ENCODE measurements at regions not wholly inside any gene's neighbourhood (a gene's known extent, or its start where the extent isn't known, plus 50 kb on each side); places are given as distances from the start of the nearest gene placed in this dataset.
"Not testable (repeated sequence)": the region's sequence is repeated elsewhere in the genome, so short reads cannot be mapped to it uniquely, and the experiment has no call there.

DNA sequence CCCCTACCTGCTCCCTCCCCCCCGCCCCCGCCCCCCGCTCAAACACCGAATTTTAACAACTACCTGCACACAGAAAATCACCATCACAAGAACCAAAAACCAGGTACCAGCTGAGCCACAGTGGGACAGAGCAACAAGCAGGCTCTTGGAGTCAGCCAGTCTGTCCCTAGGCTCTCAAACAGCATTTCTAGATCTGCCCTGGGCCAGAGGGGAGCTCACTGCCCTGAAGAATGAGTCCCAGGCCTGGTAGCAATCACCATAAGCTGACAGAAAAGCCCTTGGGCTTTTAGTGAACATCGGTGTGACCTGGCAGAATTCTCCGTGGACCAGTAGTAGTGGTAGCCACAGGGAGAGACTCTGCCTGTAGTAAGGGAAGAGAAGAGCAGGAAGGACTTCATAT, 58.3 kb downstream of the C11orf87 start:
- DNase-seq (ENCODE audit: low read depth), result no peak

DNA sequence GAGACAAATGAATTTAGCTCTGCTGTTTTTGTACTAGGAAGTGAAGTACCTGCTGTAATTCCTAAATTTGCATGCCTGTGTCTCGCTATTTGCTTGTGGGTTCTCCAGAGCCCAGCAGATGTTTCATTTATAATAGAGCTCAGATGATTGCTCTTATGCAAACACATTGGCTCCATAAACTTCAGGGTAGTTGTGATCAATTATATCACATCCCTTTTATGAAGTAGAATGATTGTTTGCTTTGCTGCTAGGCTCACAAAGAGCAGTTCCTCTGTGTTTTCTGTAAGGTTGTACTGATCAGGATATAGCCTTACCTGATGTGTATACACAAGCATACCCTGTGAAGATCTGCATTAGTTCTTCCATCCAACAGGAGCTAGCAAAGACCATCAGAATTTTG, 64.1 kb downstream of the C11orf87 start:
- DNase-seq (ENCODE audit: low read depth), result no peak

DNA sequence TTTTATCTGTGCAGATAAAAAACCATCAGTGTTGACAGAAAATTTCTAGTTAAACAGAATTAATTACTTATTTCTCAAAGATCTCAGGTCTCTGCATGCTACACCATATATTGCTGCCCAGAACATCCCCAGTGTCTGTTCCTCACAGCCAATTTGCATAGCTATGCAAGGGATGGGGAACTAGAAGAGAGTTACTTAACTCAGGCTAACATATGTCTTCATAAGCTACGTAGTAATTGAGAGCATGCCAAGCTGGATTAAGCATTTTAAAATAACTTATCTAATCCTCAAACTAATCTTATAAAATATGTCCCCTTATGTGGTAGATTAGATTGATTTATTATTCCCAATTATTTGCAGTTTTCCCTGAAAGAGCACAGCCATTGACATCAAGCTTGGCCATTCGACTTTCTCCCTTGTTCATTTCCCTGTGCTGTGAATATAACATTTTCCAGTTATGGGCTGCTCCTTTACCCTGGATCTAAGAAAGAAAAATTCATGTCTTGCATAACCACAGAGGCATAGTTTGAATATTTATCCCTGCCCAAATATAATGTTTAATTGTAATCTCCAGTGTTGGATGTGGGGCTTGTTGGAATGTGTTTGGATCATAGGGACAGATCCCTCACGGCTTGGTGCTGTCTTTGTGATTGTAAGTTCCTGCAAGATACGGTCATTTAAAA, 69.1 kb downstream of the C11orf87 start:
- peak; percentile 1 for DNase-seq (ENCODE audit: low read depth)

DNA sequence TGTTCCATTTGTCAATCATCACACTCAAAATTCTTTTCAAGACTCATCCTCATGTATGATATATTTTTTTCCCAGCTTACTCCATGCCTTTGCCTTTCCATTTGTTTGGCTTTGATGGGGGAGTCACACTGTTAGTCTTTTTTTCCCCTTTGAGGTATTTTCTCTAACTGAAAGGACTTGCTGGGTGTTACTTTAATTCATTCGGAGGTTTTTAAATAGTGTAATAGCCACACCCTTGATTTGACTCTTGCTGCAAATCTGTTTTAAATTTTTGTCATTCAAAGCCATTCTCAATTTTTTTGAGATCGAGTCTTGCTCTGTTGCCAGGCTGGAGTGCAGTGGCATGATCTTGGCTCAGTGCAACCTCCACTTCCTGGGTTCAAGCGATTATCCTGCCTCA, 84.1 kb downstream of the C11orf87 start:
- DNase-seq (ENCODE audit: low read depth), result no peak

DNA sequence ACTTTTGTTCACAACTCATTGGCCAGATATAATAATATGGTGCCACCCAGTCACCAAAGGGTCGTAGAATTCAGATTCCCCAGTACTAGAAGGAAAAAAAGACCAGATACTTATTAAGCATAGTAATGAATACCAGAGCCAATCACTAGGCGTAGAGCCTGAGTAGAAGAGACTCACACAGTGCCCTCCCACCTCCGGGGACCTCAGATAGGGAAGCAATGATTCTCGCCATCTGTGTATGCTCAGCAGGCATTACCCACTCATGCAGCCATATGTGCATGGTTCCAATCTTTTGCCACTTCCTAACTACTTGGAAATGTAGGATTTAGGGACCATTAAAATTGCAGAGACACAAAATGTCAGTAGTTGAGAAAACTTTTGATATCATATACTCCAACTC, 85.3 kb downstream of the C11orf87 start:
- DNase-seq (ENCODE audit: low read depth), result no peak

DNA sequence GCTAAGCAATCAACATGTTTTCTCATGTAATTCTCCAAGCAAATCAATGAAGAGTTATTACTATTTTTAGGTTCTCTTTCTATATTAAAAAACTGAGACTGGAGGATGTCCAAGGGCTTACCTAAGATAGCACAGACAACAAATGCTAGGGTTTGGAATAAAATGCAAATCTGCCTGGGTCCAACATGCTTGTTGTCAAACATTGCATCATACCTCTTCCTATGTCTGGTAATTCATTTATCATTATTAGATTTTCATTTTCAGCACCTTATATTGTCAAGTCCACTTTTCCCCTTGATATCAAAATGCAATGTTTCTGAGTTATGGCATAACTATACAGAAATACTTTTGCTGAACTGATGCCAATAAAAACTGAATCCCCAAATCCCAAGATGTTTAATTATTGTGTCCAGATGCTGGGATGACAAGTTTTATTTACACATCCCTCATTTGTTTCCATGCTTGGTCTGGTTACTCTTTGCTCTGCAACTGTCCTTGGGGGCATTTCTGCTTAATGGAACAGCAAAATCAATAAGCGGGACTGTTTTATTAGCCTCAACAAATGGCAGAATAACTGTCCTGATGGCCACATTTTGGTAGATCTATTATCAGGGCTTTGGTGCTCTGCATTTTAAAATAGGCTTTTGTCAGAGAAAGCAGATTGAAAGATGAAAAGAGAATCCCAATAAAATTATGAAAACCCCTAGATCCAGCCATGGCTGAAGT, 86.0 kb downstream of the C11orf87 start:
- no peak for DNase-seq (ENCODE audit: low read depth)

DNA sequence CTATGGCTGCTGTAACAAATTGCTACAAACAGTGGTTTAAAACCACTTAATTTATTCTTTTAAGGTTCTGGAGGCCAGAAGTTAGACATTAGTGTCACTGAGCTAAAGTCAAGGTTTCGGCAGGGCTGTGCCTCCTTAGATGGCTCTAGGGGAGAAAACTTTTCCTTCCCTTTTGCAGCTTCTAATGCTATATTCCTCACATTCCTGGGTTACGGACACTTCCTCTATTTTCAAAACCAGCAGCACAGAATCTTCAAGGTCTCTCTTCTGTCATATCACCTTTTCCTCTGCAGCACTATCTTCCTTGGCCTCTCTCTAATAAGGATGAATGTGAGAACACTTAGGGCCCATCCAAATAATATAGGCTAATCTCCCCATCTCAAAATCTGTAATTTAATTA, 87.0 kb downstream of the C11orf87 start:
- DNase-seq (ENCODE audit: low read depth), result no peak

DNA sequence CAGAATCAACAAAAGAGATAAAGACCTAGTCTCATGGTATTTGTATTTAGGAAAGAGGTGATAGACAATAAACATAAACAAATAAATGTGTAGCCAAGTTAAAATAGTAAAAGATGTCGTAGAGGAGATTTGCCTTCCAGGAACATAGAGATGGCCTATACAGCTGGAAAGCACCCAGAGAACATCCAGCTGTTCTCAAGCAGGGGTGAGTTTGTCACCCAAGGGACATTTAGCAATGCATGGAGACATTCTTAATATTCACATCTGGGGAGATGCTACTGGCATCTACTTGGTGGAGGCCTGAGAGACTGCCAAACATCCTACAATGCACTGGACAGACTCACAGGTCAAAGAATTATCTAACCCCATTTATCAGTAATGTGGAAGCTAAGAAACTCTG, 88.3 kb downstream of the C11orf87 start:
- no peak for DNase-seq (ENCODE audit: low read depth)

DNA sequence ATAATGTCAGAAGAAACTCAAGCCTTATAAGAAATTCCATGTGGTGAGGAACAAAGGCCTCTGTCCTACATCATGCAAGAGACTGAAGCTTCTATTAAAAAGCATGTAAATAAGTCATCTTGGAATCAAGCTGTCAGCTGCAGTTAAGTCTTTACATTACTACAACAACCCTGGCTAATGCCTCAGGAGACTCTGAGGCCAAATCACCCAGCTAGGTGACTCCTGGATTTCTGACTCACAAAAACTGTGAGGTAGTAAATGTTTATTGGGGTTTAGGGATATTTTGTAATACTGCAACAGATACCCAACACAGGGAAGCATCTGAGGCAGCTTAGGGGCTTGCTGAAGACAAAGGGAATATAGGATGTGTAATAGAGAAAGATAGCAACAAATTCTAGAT, 89.6 kb downstream of the C11orf87 start:
- DNase-seq (ENCODE audit: low read depth), result no peak

DNA sequence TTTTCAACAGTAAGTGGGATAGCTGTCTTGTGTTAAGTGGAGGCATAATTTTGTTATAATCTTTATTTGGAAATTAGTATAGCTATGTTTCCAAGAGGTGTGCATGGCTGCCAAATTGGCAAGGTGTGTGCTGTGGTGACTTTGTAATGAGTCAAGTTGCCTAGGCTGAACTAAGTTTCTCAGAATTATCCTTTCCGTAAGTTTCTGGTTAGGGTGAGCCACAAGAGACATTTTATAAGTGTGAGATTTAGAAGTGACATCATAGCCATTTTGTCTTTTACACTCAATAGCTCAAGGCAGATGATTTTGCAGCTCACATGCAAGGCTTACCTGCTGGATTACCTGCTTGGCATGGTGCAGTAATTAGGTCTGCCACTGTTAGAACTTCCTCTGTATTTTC, 90.3 kb downstream of the C11orf87 start:
- DNase-seq (ENCODE audit: low read depth), result no peak

DNA sequence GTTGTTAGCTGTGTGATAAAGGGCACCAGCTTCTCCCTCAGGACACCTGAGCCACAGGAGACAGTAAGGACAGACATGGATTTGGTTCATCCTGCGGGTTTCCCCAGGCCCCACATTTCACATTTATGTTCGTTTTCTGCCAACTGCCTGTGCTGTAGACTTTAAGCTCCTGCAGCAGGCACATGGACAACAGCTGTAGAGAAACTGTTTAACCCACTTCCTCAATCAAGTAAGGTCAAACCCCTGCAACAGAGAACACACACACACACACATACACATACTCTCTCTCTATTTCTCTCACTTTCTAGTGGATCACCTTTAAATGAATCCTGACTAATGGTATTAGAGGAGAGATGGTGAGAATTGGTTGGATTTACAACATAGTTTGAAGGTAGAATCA, 90.7 kb downstream of the C11orf87 start:
- DNase-seq (ENCODE audit: low read depth), result no peak

DNA sequence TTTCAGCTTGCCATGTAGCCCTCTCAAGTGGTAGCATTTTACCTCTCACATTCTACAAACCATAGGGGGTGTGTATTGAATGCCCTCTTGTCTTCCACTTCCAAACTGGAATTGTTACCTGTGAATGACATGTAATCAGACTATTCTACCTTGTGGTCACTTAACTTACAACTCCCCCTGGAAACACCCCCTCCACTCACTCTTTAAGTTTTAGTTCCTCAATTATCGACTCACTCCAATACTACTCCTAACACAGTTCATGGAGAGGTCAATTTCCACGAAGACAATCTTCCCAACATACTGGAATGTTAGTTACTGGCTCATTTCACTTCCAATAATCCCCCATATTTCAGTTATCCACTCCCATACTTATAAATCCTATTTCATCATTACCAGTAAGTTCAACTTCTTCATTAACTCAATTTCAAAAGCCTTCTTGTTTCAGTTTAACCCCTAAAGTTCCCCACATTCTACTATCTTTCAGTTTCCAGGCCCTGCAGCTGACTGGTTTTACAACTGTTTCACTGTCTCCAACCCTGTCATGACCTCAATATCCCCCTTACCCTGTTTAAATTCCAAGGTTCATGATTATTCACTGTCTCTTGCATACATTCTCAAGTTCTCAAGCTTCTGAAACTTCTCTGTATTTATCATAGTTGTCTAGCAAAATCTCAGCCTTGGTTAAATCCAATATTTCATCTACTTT, 92.5 kb downstream of the C11orf87 start:
- DNase-seq (ENCODE audit: low read depth), result no peak

DNA sequence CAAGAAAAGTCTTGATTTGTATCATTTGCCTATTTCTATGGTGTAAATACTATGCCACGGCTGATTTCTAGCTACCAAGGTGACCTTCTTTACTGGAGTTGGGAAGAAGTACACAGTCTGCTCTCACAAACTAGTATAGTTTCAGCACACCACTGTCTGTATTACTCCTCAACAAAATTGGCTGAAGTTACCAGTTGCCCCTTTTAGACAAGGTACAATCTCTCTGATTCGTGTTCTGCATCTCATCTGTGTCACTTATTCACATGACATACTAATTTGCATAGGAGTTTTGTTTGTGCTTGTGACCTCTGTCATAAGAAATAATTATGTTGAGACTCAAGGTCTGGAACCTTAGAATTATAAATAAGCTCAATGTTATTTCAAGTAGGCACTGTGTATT, 97.3 kb downstream of the C11orf87 start:
- DNase-seq (ENCODE audit: low read depth), result no peak

DNA sequence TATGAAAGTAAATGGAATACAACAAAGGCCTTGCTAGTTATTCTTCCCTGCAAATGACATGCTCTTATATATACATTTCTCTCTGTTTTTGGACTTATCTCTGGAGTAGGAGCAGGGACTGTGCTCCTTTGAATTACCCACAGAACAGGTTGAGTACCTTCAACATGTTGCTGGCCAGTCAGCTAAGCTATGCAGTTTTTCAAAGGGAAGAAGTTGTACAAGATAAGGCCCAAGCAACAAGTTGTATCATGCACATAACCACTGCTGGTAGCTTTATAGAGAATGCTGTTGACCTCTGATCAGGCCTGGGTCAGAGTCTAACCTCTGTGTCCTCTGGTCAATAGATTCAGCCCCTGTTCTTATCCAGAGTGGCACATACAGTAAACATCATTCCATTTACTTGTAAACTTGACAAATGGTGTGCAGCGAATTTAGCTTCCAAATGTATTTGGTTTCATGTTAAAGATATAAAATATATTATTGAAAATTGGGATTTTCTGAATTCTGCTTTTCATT, 99.6 kb downstream of the C11orf87 start:
- DNase-seq (ENCODE audit: low read depth), result no peak

DNA sequence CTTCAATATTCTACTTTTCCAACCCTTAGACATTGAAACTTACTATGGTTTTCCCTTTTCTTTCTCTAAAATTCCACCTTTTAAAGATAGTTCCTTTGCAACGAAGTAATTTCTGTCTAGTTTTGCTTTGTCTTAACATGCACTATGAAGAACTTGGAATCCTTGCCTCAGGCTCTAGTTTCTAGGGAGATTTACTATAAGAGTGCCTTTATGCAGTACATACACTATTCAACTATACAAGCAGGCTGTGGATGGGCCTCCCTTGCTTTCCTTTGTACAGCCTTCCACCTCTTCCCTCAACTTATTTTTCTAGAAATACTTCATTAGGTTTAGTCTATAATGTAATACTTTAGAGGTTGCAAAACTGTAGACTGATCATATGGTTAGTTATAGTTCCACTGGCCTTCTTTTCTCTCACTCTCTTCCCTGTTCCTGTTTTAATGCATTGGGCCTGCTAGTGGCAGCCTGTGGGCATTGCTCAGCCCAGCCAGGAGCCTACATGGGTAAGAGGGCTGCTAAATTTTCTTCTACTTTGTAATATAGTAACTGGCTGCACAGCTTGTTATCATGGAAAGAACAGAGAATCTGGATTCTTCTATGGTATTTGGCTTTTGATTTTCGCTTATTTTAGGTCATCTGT, 100.2 kb downstream of the C11orf87 start:
- no peak for DNase-seq (ENCODE audit: low read depth)

DNA sequence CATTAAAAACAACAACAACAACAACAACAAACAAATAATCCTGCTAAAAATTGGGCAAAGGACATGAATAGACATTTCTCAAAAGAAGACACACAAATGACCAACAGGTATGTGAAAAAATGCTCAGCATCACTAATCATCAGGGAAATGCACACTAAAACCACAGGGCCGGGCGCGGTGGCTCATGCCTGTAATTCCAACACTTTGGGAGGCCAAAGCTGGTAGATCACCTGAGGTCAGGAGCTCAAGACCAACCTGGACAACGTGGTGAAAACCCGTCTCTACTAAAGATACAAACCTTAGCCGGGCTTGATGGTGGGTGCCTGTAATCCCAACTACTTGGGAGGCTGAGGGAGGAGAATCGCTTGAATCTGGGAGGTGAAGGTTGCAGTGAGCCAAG, 103.6 kb downstream of the C11orf87 start:
- not testable (repeated sequence) for DNase-seq (ENCODE audit: low read depth)

DNA sequence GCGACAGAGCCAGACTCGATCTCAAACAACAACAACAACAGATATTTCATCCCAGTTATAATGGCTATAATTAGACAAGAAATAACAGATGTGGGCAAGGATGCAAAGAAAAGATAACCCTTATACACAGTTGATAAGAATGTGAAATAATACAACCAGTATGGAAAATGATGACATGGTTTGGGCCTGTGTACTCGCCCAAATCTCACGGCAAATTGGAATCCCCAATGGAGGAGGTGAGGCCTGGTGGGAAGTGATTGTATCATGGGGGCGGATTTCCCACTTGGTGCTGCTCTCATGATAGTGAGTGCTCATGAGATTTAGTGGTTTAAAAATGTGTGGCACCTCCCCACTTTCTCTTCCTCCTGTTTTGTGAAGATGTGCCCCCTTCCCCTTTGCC, 104.1 kb downstream of the C11orf87 start:
- no peak for DNase-seq (ENCODE audit: low read depth)

DNA sequence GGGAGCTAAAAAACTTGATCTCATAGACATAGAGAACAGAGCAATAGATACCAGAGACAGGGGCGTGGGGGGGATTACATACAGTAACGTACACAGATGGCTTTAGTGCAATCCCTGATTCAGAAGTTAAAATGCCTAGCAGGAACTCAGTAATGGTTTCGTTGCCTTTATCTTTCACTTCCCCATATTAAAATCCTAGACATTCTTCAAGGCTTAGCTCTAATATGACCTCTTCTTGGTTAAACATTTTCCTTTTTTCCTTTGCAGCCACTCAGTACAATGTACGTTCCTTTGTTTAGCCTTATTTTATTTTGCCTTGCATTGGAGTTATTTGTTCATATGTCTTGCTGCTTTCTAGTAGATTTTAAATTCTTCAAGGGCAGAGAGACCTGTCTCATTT, 104.9 kb downstream of the C11orf87 start:
- peak; percentile 7 for DNase-seq (ENCODE audit: low read depth)

DNA sequence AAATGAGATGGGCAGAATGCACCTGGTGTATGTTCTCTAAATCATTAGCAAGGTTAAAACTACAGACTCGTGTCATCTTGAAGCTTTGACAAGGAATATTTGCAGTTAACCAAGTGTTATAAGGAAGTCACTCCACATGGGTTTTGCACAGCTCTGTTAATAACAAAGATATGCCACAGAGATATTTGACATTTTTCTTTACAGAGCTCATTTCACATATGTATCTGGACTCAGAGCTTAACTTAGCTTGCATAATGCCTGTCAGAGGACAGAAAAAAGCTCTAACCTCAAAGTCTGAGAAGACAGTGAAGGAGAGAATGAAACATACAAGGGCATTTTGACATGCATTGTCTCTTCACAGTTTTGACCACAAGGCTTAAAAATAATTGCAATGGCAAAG, 105.5 kb downstream of the C11orf87 start:
- peak; percentile 41 for DNase-seq (ENCODE audit: low read depth)

DNA sequence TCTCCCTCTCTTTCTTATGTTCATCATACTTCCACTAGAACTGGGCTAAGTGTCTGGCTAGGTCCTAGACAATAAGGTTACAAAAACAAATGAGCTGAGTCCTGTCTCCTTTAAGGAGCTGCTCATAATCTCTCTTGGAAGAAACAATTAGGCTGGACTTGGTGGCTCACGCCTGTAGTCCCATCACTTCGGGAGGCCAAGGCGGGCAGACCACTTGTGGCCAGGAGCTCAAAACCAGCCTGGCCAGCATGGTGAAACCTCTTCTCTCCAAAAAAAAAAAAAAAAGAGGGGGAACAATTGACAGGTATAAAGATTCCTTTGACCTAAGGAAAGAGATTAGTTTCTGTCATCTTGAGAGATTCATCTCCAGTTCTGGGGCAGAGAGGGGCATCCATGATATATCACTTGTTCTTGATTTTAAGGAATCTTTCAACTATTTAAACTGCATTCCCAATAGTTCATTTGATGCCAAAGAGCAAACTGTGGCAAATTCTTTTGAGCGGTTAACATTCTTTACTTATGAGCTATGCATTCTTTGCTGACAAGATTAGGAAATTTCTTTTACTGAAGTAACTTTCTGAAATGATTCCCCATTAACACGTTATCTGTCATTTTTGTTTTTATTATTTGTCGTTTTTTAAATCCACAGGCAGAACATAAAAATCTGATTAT, 125.5 kb downstream of the C11orf87 start:
- peak; percentile 74 for DNase-seq (ENCODE audit: low read depth)

DNA sequence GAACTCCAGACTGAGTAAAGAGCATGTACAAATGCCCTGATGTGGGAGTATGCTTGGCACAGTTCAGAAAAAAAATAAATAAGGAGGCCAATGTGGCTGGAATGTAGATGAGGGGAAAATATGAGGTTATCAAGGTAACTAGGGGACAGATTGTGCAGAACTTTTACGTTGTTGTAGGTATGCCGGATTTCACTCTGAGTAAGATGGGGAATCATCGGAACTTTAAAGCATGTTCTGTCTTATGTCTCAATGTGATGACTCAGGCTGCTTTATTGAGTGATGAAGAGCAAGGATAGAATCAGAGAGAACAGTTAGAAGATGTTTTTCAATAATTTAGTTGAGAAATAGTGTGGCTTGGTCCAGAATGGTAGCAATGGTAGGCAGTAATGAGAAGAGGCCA, 130.4 kb downstream of the C11orf87 start:
- peak; percentile 14 for DNase-seq (ENCODE audit: low read depth)

DNA sequence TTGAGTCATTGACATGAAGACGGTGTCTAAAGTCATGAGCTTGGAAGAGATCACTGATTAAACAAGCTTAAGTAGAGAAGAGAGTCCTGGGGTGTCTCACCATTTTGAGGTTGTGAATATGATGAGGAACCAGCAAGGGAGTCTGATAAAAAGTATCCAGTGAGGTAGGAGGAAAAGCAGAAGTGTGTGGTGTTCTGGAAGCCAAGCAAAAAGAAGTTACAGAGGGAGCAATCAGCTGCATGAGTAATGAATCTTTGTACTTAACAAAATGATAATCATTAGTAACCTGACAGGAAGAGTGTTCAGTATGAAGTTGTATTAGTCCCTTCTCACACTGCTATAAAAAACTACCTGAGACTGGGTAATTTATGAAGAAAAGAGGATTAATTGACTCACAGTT, 131.3 kb downstream of the C11orf87 start:
- no peak for DNase-seq (ENCODE audit: low read depth)

Measured in iris pigment epithelial cell (primary cell).